ENCODE measurements at regions not wholly inside any gene's neighbourhood (a gene's known extent, or its start where the extent isn't known, plus 50 kb on each side); places are given as distances from the start of the nearest gene placed in this dataset.

GRCh38 chr10:109743146-109743545, 180.2 kb downstream of the XPNPEP1 start:
- no peak for TF ChIP-seq L3MBTL2 (conservative IDR thresholded peaks at IDR 0.05)
- no peak for TF ChIP-seq FOXK2 (IDR thresholded peaks at IDR 0.05)
- TF ChIP-seq FOXA1 (IDR thresholded peaks at IDR 0.05), result no peak
- no peak for TF ChIP-seq ELF4 (IDR thresholded peaks at IDR 0.05)
- no peak for TF ChIP-seq BHLHE40 (IDR thresholded peaks at IDR 0.05; ENCODE audit: borderline replicate concordance)
- no peak for TF ChIP-seq PKNOX1 (IDR thresholded peaks at IDR 0.05)

Data from HEK293T (cell line).